Kidney epithelial cell (primary cell): ENCODE measurements at regions not wholly inside any gene's neighbourhood (a gene's known extent, or its start where the extent isn't known, plus 50 kb on each side); places are given as distances from the start of the nearest gene placed in this dataset.
"Not testable (repeated sequence)": the region's sequence is repeated elsewhere in the genome, so short reads cannot be mapped to it uniquely, and the experiment has no call there.

Experiments used
- DNase-seq: peaks from one replicate; pipeline ENCODE4 v3.0.0-alpha.2; 2010; ENCODE audit warnings: low read depth
- H3K27me3 ChIP-seq: 2 replicates; pipeline ENCODE4 v1.6.0; 2011; ENCODE audit warnings: low read length; ENCODE audit not compliant: control insufficient read depth, insufficient read depth
- H3K36me3 ChIP-seq: 2 replicates; pipeline ENCODE4 v1.5.1; 2011; ENCODE audit warnings: low read length; ENCODE audit not compliant: control insufficient read depth, insufficient read depth
- H3K4me3 ChIP-seq: 2 replicates; pipeline ENCODE4 v1.5.1; 2011; ENCODE audit warnings: low read depth, mild to moderate bottlenecking, control low read depth, low read length
- TF ChIP-seq, protein P1 (sequence below): IDR thresholded peaks from 2 replicates; pipeline ENCODE4 v1.5.1; 2011; ENCODE audit warnings: mild to moderate bottlenecking, moderate library complexity, low read length, control low read depth, inconsistent platforms; ENCODE audit not compliant: insufficient read depth, poor library complexity, severe bottlenecking

DNA sequence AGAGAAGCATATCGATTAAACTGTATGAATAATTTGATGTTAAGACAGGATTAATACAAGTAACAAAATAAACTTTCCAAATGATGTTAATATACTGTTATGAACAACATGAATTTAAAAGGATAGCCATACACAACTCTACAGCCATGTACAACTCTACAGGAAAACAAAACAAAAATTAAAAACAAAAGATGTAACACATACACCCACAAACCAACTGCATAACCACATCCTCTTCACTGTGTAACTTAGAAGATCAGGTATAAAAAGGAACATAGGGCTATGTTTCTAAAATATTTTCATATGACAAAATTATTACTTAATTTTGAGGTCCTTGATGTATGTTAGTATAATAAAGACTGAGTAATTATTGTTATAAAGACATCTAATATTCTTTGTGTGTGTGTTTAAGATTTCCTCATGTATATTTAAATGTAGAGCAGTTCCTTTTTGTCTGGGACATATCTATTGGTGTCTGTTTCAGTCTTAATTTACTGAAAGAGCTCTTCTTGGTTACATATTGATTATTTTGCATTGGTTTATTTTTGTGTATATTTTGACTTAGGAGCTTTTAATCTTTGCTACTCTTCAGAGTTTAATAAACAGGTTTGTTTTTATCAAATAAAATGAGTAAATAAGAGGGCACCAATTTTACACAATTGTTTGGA is 966.8 kb upstream of the CTNND2 start:
- TF ChIP-seq, protein P1, sequence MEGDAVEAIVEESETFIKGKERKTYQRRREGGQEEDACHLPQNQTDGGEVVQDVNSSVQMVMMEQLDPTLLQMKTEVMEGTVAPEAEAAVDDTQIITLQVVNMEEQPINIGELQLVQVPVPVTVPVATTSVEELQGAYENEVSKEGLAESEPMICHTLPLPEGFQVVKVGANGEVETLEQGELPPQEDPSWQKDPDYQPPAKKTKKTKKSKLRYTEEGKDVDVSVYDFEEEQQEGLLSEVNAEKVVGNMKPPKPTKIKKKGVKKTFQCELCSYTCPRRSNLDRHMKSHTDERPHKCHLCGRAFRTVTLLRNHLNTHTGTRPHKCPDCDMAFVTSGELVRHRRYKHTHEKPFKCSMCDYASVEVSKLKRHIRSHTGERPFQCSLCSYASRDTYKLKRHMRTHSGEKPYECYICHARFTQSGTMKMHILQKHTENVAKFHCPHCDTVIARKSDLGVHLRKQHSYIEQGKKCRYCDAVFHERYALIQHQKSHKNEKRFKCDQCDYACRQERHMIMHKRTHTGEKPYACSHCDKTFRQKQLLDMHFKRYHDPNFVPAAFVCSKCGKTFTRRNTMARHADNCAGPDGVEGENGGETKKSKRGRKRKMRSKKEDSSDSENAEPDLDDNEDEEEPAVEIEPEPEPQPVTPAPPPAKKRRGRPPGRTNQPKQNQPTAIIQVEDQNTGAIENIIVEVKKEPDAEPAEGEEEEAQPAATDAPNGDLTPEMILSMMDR: no peak
- H3K27me3 ChIP-seq: no peaks in the 10 kb centered on the region
- no peaks in the 10 kb centered on the region for H3K36me3 ChIP-seq
- DNase-seq: no peak
- H3K4me3 ChIP-seq: no peak overlapping the region

DNA sequence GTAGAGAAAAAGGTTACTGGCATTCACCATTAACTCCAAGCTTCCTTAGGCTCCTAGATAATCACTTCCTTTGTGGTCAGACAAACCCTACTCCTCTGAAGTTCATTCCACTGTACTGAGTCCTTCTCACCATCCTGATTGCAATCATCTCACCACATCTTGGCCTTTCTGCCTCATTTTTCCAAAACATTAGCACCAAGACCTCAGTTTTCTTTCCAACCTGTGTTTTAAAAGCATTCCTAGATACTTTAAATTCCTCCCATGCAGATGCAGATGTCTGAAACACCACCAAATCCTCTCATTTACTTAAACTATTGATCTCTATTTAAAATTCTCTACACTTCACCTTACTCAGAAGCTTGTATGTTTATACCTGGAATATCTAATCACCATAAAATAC is 961.3 kb upstream of the CTNND2 start:
- H3K36me3 ChIP-seq: no peaks in the 10 kb centered on the region
- TF ChIP-seq, protein P1: no peak
- H3K27me3 ChIP-seq: no peaks in the 10 kb centered on the region
- DNase-seq: no peak
- no peak overlapping the region for H3K4me3 ChIP-seq

DNA sequence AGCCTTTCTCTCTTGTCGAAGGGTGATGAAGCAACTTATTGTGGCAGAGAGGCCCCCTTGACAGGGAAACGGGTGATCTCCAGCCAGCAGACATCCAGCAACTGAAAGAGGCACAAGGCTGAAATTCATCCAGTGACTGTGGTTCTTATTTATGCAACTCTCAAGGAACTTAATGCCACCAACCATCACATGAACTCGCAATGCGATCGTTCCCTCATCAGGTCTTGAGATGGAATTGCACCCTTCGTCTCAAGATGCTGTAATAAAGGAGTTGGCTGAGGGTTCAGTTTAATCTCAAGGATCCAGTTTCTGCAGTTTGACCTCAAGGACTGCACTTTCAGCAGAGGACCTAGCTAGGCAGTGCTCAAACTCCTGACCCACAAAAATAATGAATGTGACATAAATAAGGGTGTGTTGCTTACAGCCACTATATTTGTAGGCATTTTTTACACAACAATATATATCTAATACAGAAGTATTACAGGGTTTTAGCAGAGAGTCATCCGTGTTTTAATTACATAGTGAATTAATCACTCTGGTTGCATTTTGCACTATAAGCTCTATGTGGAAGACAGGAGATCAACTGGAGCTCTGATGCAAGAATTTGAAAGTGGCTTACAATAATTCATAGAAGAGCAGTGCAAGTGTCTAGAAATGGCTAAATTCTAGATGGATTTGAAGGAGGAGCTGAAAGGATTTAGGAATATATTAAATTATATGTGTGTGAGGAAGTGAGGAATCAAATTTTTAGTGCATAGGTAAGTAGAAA is 957.8 kb upstream of the CTNND2 start:
- no peak overlapping the region for H3K4me3 ChIP-seq
- no peaks in the 10 kb centered on the region for H3K36me3 ChIP-seq
- TF ChIP-seq, protein P1: no peak
- H3K27me3 ChIP-seq: no peaks in the 10 kb centered on the region
- no peak for DNase-seq

DNA sequence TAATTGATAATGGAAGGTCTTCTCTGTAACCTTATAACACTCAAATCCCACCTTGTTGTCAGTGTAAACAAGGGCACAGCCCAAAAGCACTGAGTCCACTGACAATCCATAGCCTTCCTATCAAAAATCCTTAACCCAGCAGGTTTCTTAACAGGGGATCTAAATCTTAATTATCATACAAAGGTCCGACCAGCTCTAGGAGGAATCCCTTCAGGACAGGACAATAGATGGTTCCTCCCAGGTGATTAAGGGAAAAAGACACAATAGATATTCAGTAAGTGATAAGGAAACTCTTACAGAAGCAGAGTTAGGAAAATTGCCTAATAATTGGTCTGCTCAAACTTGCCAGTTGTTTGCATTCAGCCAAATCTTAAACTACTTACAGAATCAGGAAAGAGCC is 951.9 kb upstream of the CTNND2 start:
- not testable (repeated sequence) for DNase-seq, H3K27me3 ChIP-seq, H3K4me3 ChIP-seq, H3K36me3 ChIP-seq

GRCh38 chr5:12854386-12854785 is 950.1 kb upstream of the CTNND2 start:
- no peak for DNase-seq
- no peaks in the 10 kb centered on the region for H3K36me3 ChIP-seq
- H3K27me3 ChIP-seq: no peaks in the 10 kb centered on the region
- TF ChIP-seq, protein P1: no peak
- H3K4me3 ChIP-seq: no peak overlapping the region

DNA sequence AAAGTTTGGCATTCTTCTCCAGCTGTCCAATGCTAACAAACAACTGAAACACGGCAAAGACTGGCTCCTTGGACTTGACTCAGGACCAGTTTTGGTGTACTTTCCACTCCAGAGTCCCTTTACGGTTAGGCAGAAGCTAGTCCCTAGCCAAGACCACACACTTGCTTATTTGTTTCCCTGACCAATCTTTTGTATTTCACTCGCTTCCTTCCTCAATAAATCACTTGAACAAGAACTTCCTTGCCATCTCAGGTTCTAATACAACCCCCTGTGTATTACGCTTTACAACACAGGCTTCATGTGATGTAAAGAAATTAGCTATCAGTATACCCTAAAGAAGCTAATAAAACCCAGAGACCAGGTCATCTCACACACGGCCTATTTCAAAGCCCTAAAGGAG is 947.5 kb upstream of the CTNND2 start:
- H3K27me3 ChIP-seq: no peaks in the 10 kb centered on the region
- no peak for DNase-seq
- no peaks in the 10 kb centered on the region for H3K36me3 ChIP-seq
- TF ChIP-seq, protein P1: no peak
- no peak overlapping the region for H3K4me3 ChIP-seq
